ENCODE measurements at regions not wholly inside any gene's neighbourhood (a gene's known extent, or its start where the extent isn't known, plus 50 kb on each side); places are given as distances from the start of the nearest gene placed in this dataset.

DNA sequence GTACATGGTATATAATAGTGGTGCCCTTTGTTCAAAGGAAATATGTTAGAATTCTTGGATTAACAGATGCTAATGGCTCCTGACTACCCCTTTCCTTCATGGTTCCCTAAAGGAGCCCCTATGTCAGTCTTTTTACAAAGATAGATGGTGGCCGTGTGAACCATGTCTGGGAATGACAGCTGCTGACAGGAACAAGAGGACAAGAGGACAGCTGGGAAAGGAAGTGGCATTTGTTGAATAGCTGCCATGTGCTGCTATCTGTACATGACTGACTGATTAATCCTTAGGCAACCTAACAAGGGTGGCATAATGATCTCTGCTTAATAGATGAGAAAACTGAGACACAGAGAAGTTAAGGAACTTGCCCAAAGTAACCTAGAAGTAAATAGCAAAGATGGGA lies 321.7 kb downstream of the ZNF621 start:
- H3K27me3 ChIP-seq (ENCODE audit: control insufficient read depth, insufficient read depth, low read length, poor library complexity, severe bottlenecking): no peaks in the 10 kb centered on the region
- no peaks in the 10 kb centered on the region for H3K4me1 ChIP-seq (ENCODE audit: control insufficient read depth, insufficient read depth, low read length)
- no peak overlapping the region for H3K4me3 ChIP-seq (ENCODE audit: low read length)
- TF ChIP-seq, protein P1, sequence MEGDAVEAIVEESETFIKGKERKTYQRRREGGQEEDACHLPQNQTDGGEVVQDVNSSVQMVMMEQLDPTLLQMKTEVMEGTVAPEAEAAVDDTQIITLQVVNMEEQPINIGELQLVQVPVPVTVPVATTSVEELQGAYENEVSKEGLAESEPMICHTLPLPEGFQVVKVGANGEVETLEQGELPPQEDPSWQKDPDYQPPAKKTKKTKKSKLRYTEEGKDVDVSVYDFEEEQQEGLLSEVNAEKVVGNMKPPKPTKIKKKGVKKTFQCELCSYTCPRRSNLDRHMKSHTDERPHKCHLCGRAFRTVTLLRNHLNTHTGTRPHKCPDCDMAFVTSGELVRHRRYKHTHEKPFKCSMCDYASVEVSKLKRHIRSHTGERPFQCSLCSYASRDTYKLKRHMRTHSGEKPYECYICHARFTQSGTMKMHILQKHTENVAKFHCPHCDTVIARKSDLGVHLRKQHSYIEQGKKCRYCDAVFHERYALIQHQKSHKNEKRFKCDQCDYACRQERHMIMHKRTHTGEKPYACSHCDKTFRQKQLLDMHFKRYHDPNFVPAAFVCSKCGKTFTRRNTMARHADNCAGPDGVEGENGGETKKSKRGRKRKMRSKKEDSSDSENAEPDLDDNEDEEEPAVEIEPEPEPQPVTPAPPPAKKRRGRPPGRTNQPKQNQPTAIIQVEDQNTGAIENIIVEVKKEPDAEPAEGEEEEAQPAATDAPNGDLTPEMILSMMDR (conservative IDR thresholded peaks at IDR 0.05): no peak
- Mint-ChIP-seq H3K36me3 (ENCODE audit: low read depth) (no peaks in the 10 kb centered on the region), H3K4me3 (no peak overlapping the region), H3K4me1 (peaks cover 21% of the 10 kb centered on the region), H3K27me3 (ENCODE audit: insufficient read depth) (no peaks in the 10 kb centered on the region), H3K27ac (no peak overlapping the region), H3K9me3 (no peaks in the 10 kb centered on the region)
- peak overlapping the region; percentile 95 for H3K27ac ChIP-seq (ENCODE audit: low read depth, low read length)
- 75 to 88% methylated on average over 1 of the region's 1 CpG for WGBS, 2 experiments (ENCODE audit: insufficient coverage in 1 of 2, insufficient read length in 1 of 2)
- H3K36me3 ChIP-seq (ENCODE audit: control insufficient read depth, insufficient read depth, low read length): no peaks in the 10 kb centered on the region
- no peak for DNase-seq
- no peak overlapping the region for H3K9ac ChIP-seq (ENCODE audit: extremely low read depth, low read length, poor library complexity, severe bottlenecking)
- no peaks in the 10 kb centered on the region for H3K9me3 ChIP-seq (ENCODE audit: control insufficient read depth, low read length)

DNA sequence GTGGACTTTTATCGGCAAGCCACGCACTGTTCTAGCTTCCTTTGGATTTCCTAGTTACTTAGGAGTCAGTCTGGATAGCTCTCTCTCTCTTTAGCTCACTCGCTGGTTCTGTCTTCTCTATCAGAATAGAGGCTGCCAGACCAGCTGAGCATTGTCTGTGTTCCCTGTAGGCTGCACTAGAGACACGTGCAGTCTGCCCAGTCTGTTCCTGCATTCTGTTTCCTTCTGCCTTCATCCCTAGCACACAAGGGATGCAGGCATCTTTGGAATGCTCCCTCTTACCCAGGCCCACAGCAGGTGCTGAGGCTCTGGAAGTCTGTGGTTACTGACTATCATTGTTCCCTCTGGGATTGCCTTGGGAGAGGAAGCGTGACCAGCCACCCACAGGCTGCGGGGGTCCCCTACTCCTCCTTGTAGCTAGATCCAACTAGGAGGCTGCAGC lies 322.8 kb downstream of the ZNF621 start:
- Mint-ChIP-seq H3K4me3 (no peak overlapping the region), H3K27ac (peak overlapping the region; percentile 38), H3K9me3 (no peaks in the 10 kb centered on the region), H3K36me3 (ENCODE audit: low read depth) (no peaks in the 10 kb centered on the region), H3K27me3 (ENCODE audit: insufficient read depth) (no peaks in the 10 kb centered on the region), H3K4me1 (peaks cover 21% of the 10 kb centered on the region)
- Histone ChIP-seq H3K36me3 (ENCODE audit: control insufficient read depth, insufficient read depth, low read length) (no peaks in the 10 kb centered on the region), H3K4me3 (ENCODE audit: low read length) (no peak overlapping the region), H3K4me1 (ENCODE audit: control insufficient read depth, insufficient read depth, low read length) (no peaks in the 10 kb centered on the region), H3K27me3 (ENCODE audit: control insufficient read depth, insufficient read depth, low read length, poor library complexity, severe bottlenecking) (no peaks in the 10 kb centered on the region), H3K27ac (ENCODE audit: low read depth, low read length) (peak overlapping the region; percentile 95), H3K9ac (ENCODE audit: extremely low read depth, low read length, poor library complexity, severe bottlenecking) (no peak overlapping the region), H3K9me3 (ENCODE audit: control insufficient read depth, low read length) (no peaks in the 10 kb centered on the region)
- TF ChIP-seq, protein P1 (conservative IDR thresholded peaks at IDR 0.05): peak; percentile 19
- peak; percentile 91 for DNase-seq
- 56 to 63% methylated on average over 4 to 6 of the region's 6 CpGs for WGBS, 2 experiments (ENCODE audit: insufficient coverage in 1 of 2, insufficient read length in 1 of 2)

DNA sequence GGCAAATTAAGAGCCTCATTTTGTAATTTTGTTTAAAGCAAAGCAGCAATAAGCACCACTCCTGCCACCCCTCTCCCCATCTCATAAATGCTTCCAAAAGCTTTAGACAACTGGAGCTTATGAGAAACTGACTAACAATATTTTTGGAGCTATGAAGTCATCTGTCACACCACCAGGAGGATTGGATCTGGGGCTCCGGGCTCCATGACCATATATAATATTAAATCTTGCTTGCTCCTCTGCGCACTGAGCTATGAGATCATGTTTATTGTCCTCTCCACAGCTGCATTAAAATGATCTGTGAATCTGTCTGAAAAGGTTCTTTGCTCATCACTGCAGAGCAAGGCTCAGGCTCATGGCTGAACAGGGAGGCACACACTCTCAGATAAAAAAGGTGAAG lies 323.7 kb downstream of the ZNF621 start:
- peaks cover 19% of the 10 kb centered on the region for H3K4me1 Mint-ChIP-seq
- Histone ChIP-seq H3K9me3 (ENCODE audit: control insufficient read depth, low read length) (no peaks in the 10 kb centered on the region), H3K27ac (ENCODE audit: low read depth, low read length) (peak overlapping the region; percentile 95), H3K36me3 (ENCODE audit: control insufficient read depth, insufficient read depth, low read length) (no peaks in the 10 kb centered on the region), H3K4me1 (ENCODE audit: control insufficient read depth, insufficient read depth, low read length) (no peaks in the 10 kb centered on the region), H3K27me3 (ENCODE audit: control insufficient read depth, insufficient read depth, low read length, poor library complexity, severe bottlenecking) (no peaks in the 10 kb centered on the region), H3K9ac (ENCODE audit: extremely low read depth, low read length, poor library complexity, severe bottlenecking) (no peak overlapping the region), H3K4me3 (ENCODE audit: low read length) (no peak overlapping the region)
- TF ChIP-seq, protein P1 (conservative IDR thresholded peaks at IDR 0.05): no peak
- H3K27ac Mint-ChIP-seq: no peak overlapping the region
- no peaks in the 10 kb centered on the region for H3K36me3 Mint-ChIP-seq (ENCODE audit: low read depth)
- no peaks in the 10 kb centered on the region for H3K27me3 Mint-ChIP-seq (ENCODE audit: insufficient read depth)
- DNase-seq: no peak
- H3K4me3 Mint-ChIP-seq: no peak overlapping the region
- no peaks in the 10 kb centered on the region for H3K9me3 Mint-ChIP-seq
- WGBS, 2 experiments (ENCODE audit: insufficient coverage in 1 of 2, insufficient read length in 1 of 2): 92 to 96% methylated on average over 2 of the region's 2 CpGs

Measured in endodermal cell (in vitro differentiated cells).